ENCODE measurements at regions not wholly inside any gene's neighbourhood (a gene's known extent, or its start where the extent isn't known, plus 50 kb on each side); places are given as distances from the start of the nearest gene placed in this dataset.

DNA sequence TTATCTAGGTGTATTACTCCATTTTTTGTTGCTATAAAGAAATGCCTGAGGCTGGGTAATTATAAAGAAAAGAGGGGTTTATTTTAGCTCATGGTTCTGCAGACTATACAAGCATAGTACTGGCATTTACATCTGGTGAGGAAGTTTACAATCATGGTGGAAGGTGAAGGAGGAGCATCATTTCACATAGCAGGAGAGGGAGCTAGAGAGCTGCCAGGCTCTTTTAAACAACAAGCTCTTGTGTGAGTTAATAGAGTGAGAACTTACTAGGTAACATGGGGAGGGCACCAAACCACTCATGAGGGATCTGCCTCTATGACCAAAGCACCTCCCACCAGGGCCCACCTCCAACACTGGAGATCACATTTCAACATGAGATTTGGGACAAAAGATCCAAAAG, 221.7 kb upstream of the GPC6 start:
- Histone ChIP-seq H3K9me1 (replicated peaks; ENCODE audit: control insufficient read depth, extremely low read depth, insufficient read depth, low read length) (no peaks in the 10 kb centered on the region), H3K4me3 (replicated peaks in 1 of 3; ENCODE audit: insufficient read depth in 1 of 3, low read depth in 1 of 3, low read length in 3 of 3) (no peak overlapping the region), H3K79me2 (ENCODE audit: control insufficient read depth, insufficient read depth, low read length) (no peaks in the 10 kb centered on the region), H3K4me1 (ENCODE audit: control insufficient read depth, extremely low read depth, insufficient read depth, low read length) (no peaks in the 10 kb centered on the region), H3K27me3 (ENCODE audit: control insufficient read depth in 2 of 2, insufficient read depth in 2 of 2, low read length in 2 of 2) (no peaks in the 10 kb centered on the region), H3K9me3 (replicated peaks; ENCODE audit: control insufficient read depth, insufficient read depth, low read length) (peaks cover 4% of the 10 kb centered on the region), H2AFZ (ENCODE audit: low read depth, low read length) (no peak overlapping the region), H4K20me1 (replicated peaks; ENCODE audit: control insufficient read depth, extremely low read depth, insufficient read depth, low read length) (no peaks in the 10 kb centered on the region), H3K9ac (replicated peaks; ENCODE audit: extremely low read depth, insufficient read depth, low read length) (no peak overlapping the region), H3K36me3 (ENCODE audit: control insufficient read depth in 2 of 2, extremely low read depth in 1 of 2, insufficient read depth in 2 of 2, low read length in 2 of 2) (no peaks in the 10 kb centered on the region), H3K4me2 (ENCODE audit: insufficient read depth, low read length) (no peak overlapping the region), H3K27ac (ENCODE audit: insufficient read depth, low read depth, low read length) (no peak overlapping the region)
- BruUV-seq (replicated peaks) = no TSS peak
- intact Hi-C loops (cut with micrococcal nuclease) (no loop called here), dilution Hi-C loops (cut with MboI; ENCODE audit: extremely low pct_ligation_motif_present, low sequenced_read_pairs) (no loop called here)
- no peak for DNase-seq (ENCODE audit: low read depth, low spot score)
- TF ChIP-seq, protein P1, sequence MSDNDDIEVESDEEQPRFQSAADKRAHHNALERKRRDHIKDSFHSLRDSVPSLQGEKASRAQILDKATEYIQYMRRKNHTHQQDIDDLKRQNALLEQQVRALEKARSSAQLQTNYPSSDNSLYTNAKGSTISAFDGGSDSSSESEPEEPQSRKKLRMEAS (IDR thresholded peaks at IDR 0.05; ENCODE audit: insufficient read depth, insufficient read length) = no peak
- TF ChIP-seq, protein P2, sequence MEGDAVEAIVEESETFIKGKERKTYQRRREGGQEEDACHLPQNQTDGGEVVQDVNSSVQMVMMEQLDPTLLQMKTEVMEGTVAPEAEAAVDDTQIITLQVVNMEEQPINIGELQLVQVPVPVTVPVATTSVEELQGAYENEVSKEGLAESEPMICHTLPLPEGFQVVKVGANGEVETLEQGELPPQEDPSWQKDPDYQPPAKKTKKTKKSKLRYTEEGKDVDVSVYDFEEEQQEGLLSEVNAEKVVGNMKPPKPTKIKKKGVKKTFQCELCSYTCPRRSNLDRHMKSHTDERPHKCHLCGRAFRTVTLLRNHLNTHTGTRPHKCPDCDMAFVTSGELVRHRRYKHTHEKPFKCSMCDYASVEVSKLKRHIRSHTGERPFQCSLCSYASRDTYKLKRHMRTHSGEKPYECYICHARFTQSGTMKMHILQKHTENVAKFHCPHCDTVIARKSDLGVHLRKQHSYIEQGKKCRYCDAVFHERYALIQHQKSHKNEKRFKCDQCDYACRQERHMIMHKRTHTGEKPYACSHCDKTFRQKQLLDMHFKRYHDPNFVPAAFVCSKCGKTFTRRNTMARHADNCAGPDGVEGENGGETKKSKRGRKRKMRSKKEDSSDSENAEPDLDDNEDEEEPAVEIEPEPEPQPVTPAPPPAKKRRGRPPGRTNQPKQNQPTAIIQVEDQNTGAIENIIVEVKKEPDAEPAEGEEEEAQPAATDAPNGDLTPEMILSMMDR (IDR thresholded peaks at IDR 0.05; ENCODE audit: extremely low read depth in 1 of 2, insufficient read depth in 1 of 2, low read depth in 1 of 2, low read length in 2 of 2) = no peak
- TF ChIP-seq GATA2 (IDR thresholded peaks at IDR 0.05; ENCODE audit: insufficient read depth, insufficient read length, low read depth, low read length) (no peak), FOS (IDR thresholded peaks at IDR 0.05; ENCODE audit: borderline replicate concordance, insufficient read depth, low read length) (no peak), JUN (IDR thresholded peaks at IDR 0.05; ENCODE audit: borderline replicate concordance, insufficient read depth, insufficient read length, low read depth) (no peak), EZH2 (IDR thresholded peaks at IDR 0.05; ENCODE audit: borderline replicate concordance, low read depth, low read length, severe bottlenecking) (no peak), MYC (IDR thresholded peaks at IDR 0.05; ENCODE audit: low read depth, low read length) (no peak), POLR2AphosphoS5 (IDR thresholded peaks at IDR 0.05; ENCODE audit: insufficient read depth, low read depth, low read length) (no peak), POLR2A (IDR thresholded peaks at IDR 0.05; ENCODE audit: low read depth, low read length) (no peak)
- ChIA-PET CTCF (no interaction called here), POLR2A (no interaction called here)
- no peak for FAIRE-seq

Measured in endothelial cell of umbilical vein (primary cell).